Prostate gland (tissue), 2 donors: ENCODE measurements at regions not wholly inside any gene's neighbourhood (a gene's known extent, or its start where the extent isn't known, plus 50 kb on each side); places are given as distances from the start of the nearest gene placed in this dataset.
"Not testable (repeated sequence)": the region's sequence is repeated elsewhere in the genome, so short reads cannot be mapped to it uniquely, and the experiment has no call there.

ENCODE experiments used
- POLR2A ChIP-seq: fragments of 450-650 bp; IDR thresholded peaks from one replicate; pipeline ENCODE4 v1.6.1; 2016; ENCODE audit warnings: antibody characterized with exemption, mild to moderate bottlenecking
- POLR2AphosphoS5 ChIP-seq: sonication (generic); formaldehyde crosslinking; IDR thresholded peaks from one replicate; pipeline ENCODE4 v1.6.1; 2017; ENCODE audit warnings: antibody characterized with exemption
- TF ChIP-seq, protein P1 (sequence below), 4 experiments: fragments of 200-600 bp in 2 of 4; fragments of 450-650 bp in 2 of 4; sonication (generic) in 2 of 4; IDR thresholded peaks; 1 replicate in 3 of 4; 2 replicates in 1 of 4; pipeline ENCODE4 v1.5.1; 2016 to 2019; ENCODE audit warnings: antibody characterized with exemption in 4 of 4, mild to moderate bottlenecking in 2 of 4, moderate library complexity in 2 of 4

DNA sequence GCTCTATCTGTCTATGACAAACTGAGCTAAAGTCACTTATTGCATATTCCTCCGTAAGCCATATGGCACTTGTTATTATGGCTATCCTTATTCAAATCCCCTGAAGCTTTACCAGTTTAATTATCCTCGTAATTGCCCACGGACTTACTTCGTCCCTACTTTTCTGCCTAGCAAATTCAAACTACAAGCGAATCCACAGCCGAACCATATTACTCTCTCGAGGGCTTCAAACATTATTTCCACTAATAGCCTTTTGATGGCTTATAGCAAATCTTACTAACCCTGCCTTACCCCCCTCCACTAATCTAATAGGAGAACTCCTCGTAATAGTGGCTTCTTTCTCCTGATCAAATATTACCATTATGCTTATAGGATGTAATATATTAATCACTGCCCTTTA lies 63.1 kb upstream of the IMP4 start:
- TF ChIP-seq, protein P1, sequence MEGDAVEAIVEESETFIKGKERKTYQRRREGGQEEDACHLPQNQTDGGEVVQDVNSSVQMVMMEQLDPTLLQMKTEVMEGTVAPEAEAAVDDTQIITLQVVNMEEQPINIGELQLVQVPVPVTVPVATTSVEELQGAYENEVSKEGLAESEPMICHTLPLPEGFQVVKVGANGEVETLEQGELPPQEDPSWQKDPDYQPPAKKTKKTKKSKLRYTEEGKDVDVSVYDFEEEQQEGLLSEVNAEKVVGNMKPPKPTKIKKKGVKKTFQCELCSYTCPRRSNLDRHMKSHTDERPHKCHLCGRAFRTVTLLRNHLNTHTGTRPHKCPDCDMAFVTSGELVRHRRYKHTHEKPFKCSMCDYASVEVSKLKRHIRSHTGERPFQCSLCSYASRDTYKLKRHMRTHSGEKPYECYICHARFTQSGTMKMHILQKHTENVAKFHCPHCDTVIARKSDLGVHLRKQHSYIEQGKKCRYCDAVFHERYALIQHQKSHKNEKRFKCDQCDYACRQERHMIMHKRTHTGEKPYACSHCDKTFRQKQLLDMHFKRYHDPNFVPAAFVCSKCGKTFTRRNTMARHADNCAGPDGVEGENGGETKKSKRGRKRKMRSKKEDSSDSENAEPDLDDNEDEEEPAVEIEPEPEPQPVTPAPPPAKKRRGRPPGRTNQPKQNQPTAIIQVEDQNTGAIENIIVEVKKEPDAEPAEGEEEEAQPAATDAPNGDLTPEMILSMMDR (IDR thresholded peaks at IDR 0.05): not testable (repeated sequence)
- not testable (repeated sequence) for TF ChIP-seq POLR2A, POLR2AphosphoS5
